H1 (cell line): ENCODE measurements at regions not wholly inside any gene's neighbourhood (a gene's known extent, or its start where the extent isn't known, plus 50 kb on each side); places are given as distances from the start of the nearest gene placed in this dataset.

Source experiments
- BRCA1 ChIP-seq: IDR thresholded peaks from 2 replicates; pipeline ENCODE4 v1.6.1; 2012; ENCODE audit warnings: low read depth, low read length, improper control_type of control experiment
- EP300 ChIP-seq, 2 experiments: IDR thresholded peaks; 1 replicate in 1 of 2; 2 replicates in 1 of 2; pipeline ENCODE4 v1.6.1; 2011 to 2012; ENCODE audit warnings: low read depth in 2 of 2, low read length in 2 of 2, mild to moderate bottlenecking in 2 of 2, borderline replicate concordance in 1 of 2, inconsistent platforms in 1 of 2, moderate library complexity in 1 of 2
- JUND ChIP-seq: IDR thresholded peaks from 2 replicates; pipeline ENCODE4 v1.6.1; 2011; ENCODE audit warnings: mild to moderate bottlenecking, improper control_type of control experiment, low read length
- POLR2A ChIP-seq, 2 experiments: IDR thresholded peaks; 1 replicate in 1 of 2; 2 replicates in 1 of 2; pipeline ENCODE4 v1.6.1; 2011; ENCODE audit warnings: low read depth in 2 of 2, low read length in 2 of 2, mild to moderate bottlenecking in 2 of 2; ENCODE audit errors: control extremely low read depth in 1 of 2
- POU5F1 ChIP-seq: IDR thresholded peaks from 2 replicates; pipeline ENCODE4 v1.6.1; 2011; ENCODE audit warnings: low read depth, mild to moderate bottlenecking, low read length, moderate library complexity
- TF ChIP-seq, protein P1 (sequence below): IDR thresholded peaks from 2 replicates; pipeline ENCODE4 v1.6.1; 2012; ENCODE audit warnings: inconsistent platforms

DNA sequence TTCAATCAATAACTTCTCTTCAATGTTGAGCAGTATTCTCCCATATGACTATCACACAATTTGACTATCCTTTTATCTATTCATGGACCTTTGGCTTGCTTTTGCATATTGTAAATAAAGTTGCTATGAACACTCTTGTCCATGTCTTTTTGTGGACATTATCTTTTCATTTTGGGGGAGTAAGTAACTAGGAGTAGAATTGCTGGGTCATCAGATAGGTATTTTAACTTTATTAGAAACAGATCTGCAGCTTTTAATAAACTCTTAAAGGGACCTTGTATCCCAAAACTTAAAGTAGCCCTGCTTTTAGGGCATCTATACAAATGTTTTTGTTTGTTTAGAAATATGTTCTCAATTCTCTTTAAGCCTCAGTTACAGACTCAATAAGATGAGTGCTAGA, 614.2 kb upstream of the CITED2 start (continued):
- TF ChIP-seq JUND (no peak), POU5F1 (no peak), EP300 (IDR thresholded peaks at IDR 0.05; ENCODE audit: borderline replicate concordance in 1 of 2, low read depth in 2 of 2, low read length in 2 of 2) (no peak), BRCA1 (no peak), POLR2A (IDR thresholded peaks at IDR 0.05; ENCODE audit: control extremely low read depth in 1 of 2, low read depth in 2 of 2, low read length in 2 of 2) (no peak)
- TF ChIP-seq, protein P1, sequence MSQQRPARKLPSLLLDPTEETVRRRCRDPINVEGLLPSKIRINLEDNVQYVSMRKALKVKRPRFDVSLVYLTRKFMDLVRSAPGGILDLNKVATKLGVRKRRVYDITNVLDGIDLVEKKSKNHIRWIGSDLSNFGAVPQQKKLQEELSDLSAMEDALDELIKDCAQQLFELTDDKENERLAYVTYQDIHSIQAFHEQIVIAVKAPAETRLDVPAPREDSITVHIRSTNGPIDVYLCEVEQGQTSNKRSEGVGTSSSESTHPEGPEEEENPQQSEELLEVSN, result no peak
- TF ChIP-seq, all 59 proteins: peak for 0
